ENCODE measurements at regions not wholly inside any gene's neighbourhood (a gene's known extent, or its start where the extent isn't known, plus 50 kb on each side); places are given as distances from the start of the nearest gene placed in this dataset.

DNA sequence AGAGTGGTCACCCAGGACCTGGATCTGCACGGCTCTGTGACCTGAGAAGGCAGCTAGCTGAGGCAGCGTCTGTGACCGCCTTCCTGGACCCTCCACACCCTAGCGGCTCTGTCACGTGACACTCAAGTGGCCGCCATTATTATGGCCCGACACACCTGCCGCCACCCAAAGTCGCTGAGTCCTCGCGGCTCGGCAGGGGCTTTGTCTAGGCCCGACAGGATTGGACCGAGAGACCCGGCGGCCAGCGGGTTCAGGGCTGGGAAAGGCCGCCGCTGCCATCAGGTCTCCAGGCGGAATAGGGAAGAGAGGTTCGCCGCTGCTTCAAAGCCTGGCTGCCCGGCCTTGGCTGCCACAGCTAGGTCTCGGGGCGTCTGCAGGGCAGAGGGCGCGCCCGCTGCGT, 1162.5 kb upstream of the LRRTM1 start:
- H3K36me3 ChIP-seq (ENCODE audit: control insufficient read depth in 2 of 2, insufficient read depth in 2 of 2, low read length in 1 of 2): no peaks in the 10 kb centered on the region
- peaks cover 4 to 6% of the 10 kb centered on the region in 2 donors for H3K9me3 ChIP-seq (ENCODE audit: control insufficient read depth in 2 of 2, insufficient read depth in 1 of 2, low read depth in 1 of 2, low read length in 1 of 2)
- no peak overlapping the region for H3K27ac ChIP-seq (ENCODE audit: low read depth in 2 of 2, low read length in 1 of 2)
- no peaks in the 10 kb centered on the region for H3K27me3 ChIP-seq (ENCODE audit: control insufficient read depth in 1 of 2, insufficient read depth in 2 of 2, low read length in 2 of 2)
- H3K4me3 ChIP-seq (ENCODE audit: low read depth in 1 of 2, low read length in 2 of 2): no peak overlapping the region
- WGBS, 2 donors: 94 to 96% methylated on average over 27 to 29 of the region's 29 CpGs
- no peaks in the 10 kb centered on the region for H3K4me1 ChIP-seq (ENCODE audit: control insufficient read depth in 2 of 2, insufficient read depth in 2 of 2, low read length in 1 of 2)

- WGBS, 2 donors: 69 to 77% methylated on average over 2 of the region's 2 CpGs
- no peak overlapping the region for H3K27ac ChIP-seq (ENCODE audit: low read depth in 2 of 2, low read length in 1 of 2)
These were observed 1157.9 kb upstream of the LRRTM1 start for GRCh38 chr2:81462420-81462819.

GRCh38 chr2:81445176-81445575, 1140.6 kb upstream of the LRRTM1 start:
- WGBS, 2 donors: 32 to 48% methylated on average over 1 of the region's 1 CpG
- Histone ChIP-seq H3K4me1 (ENCODE audit: control insufficient read depth in 2 of 2, insufficient read depth in 2 of 2, low read length in 1 of 2) (no peaks in the 10 kb centered on the region), H3K9me3 (ENCODE audit: control insufficient read depth in 2 of 2, insufficient read depth in 1 of 2, low read depth in 1 of 2, low read length in 1 of 2) (no peaks in the 10 kb centered on the region), H3K27me3 (ENCODE audit: control insufficient read depth in 1 of 2, insufficient read depth in 2 of 2, low read length in 2 of 2) (no peaks in the 10 kb centered on the region), H3K4me3 (ENCODE audit: low read depth in 1 of 2, low read length in 2 of 2) (no peak overlapping the region), H3K36me3 (ENCODE audit: control insufficient read depth in 2 of 2, insufficient read depth in 2 of 2, low read length in 1 of 2) (no peaks in the 10 kb centered on the region), H3K27ac (ENCODE audit: low read depth in 2 of 2, low read length in 1 of 2) (no peak overlapping the region)

More at GRCh38 chr2:81462420-81462819, 1157.9 kb upstream of the LRRTM1 start:
- Histone ChIP-seq H3K27me3 (ENCODE audit: control insufficient read depth in 1 of 2, insufficient read depth in 2 of 2, low read length in 2 of 2) (no peaks in the 10 kb centered on the region), H3K36me3 (ENCODE audit: control insufficient read depth in 2 of 2, insufficient read depth in 2 of 2, low read length in 1 of 2) (no peaks in the 10 kb centered on the region), H3K4me3 (ENCODE audit: low read depth in 1 of 2, low read length in 2 of 2) (no peak overlapping the region), H3K4me1 (ENCODE audit: control insufficient read depth in 2 of 2, insufficient read depth in 2 of 2, low read length in 1 of 2) (no peaks in the 10 kb centered on the region), H3K9me3 (ENCODE audit: control insufficient read depth in 2 of 2, insufficient read depth in 1 of 2, low read depth in 1 of 2, low read length in 1 of 2) (peaks cover 4 to 6% of the 10 kb centered on the region in 2 donors)

- WGBS, 2 donors: 84 to 89% methylated on average over 4 of the region's 4 CpGs
- Histone ChIP-seq H3K27me3 (ENCODE audit: control insufficient read depth in 1 of 2, insufficient read depth in 2 of 2, low read length in 2 of 2) (no peaks in the 10 kb centered on the region), H3K36me3 (ENCODE audit: control insufficient read depth in 2 of 2, insufficient read depth in 2 of 2, low read length in 1 of 2) (no peaks in the 10 kb centered on the region), H3K4me1 (ENCODE audit: control insufficient read depth in 2 of 2, insufficient read depth in 2 of 2, low read length in 1 of 2) (no peaks in the 10 kb centered on the region), H3K4me3 (ENCODE audit: low read depth in 1 of 2, low read length in 2 of 2) (no peak overlapping the region), H3K27ac (ENCODE audit: low read depth in 2 of 2, low read length in 1 of 2) (no peak overlapping the region), H3K9me3 (ENCODE audit: control insufficient read depth in 2 of 2, insufficient read depth in 1 of 2, low read depth in 1 of 2, low read length in 1 of 2) (no peaks in the 10 kb centered on the region)
These were observed 1133.0 kb upstream of the LRRTM1 start for GRCh38 chr2:81437456-81438000.

DNA sequence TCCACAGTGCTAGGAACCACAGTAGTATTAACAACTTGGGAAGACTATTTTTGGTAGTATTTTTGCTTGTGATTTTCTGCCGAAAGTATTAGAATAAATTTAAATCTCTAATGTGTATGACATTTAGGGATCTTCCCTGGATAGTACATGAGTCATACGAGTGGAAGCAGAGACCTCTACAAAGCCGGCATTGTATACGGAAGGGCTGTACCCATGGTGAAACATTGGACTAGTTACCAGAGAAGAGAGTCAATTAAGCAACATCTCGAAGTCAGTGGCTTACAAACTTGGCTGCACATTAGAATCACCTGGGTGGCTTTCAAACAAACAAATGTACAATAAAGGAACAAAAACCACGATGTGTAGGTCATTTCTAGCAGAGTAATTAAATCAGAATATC, 1131.7 kb upstream of the LRRTM1 start:
- Histone ChIP-seq H3K4me1 (ENCODE audit: control insufficient read depth in 2 of 2, insufficient read depth in 2 of 2, low read length in 1 of 2) (no peaks in the 10 kb centered on the region), H3K27me3 (ENCODE audit: control insufficient read depth in 1 of 2, insufficient read depth in 2 of 2, low read length in 2 of 2) (no peaks in the 10 kb centered on the region), H3K36me3 (ENCODE audit: control insufficient read depth in 2 of 2, insufficient read depth in 2 of 2, low read length in 1 of 2) (no peaks in the 10 kb centered on the region), H3K9me3 (ENCODE audit: control insufficient read depth in 2 of 2, insufficient read depth in 1 of 2, low read depth in 1 of 2, low read length in 1 of 2) (no peaks in the 10 kb centered on the region), H3K4me3 (ENCODE audit: low read depth in 1 of 2, low read length in 2 of 2) (no peak overlapping the region), H3K27ac (ENCODE audit: low read depth in 2 of 2, low read length in 1 of 2) (no peak overlapping the region)
- WGBS, 2 donors: 66 to 69% methylated on average over 6 of the region's 6 CpGs

DNA sequence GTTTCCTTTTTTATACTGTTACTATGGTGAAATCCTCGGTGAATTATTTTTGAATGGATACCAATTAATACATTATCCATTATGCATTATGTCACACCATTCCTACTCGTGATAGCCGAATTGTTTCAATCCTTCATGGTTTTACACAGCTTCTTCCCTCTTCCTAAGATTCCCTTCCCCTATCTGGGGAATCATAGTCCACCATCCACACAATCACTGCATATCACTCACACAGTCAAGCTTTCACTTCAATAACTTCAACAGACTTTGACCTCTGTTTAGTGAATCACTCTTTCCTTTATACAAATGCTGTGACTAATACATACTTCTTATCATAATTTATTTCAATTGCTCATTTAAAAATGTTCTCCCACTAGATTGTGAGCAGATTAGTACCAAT, 1108.1 kb upstream of the LRRTM1 start:
- no peak overlapping the region for H3K27ac ChIP-seq (ENCODE audit: low read depth in 2 of 2, low read length in 1 of 2)
- no peaks in the 10 kb centered on the region for H3K27me3 ChIP-seq (ENCODE audit: control insufficient read depth in 1 of 2, insufficient read depth in 2 of 2, low read length in 2 of 2)
- no peaks in the 10 kb centered on the region for H3K9me3 ChIP-seq (ENCODE audit: control insufficient read depth in 2 of 2, insufficient read depth in 1 of 2, low read depth in 1 of 2, low read length in 1 of 2)
- no peaks in the 10 kb centered on the region for H3K36me3 ChIP-seq (ENCODE audit: control insufficient read depth in 2 of 2, insufficient read depth in 2 of 2, low read length in 1 of 2)
- no peak overlapping the region for H3K4me3 ChIP-seq (ENCODE audit: low read depth in 1 of 2, low read length in 2 of 2)
- WGBS, 2 donors: 65 to 86% methylated on average over 3 of the region's 3 CpGs
- H3K4me1 ChIP-seq (ENCODE audit: control insufficient read depth in 2 of 2, insufficient read depth in 2 of 2, low read length in 1 of 2): no peaks in the 10 kb centered on the region

- Histone ChIP-seq H3K36me3 (ENCODE audit: control insufficient read depth in 2 of 2, insufficient read depth in 2 of 2, low read length in 1 of 2) (no peaks in the 10 kb centered on the region), H3K27ac (ENCODE audit: low read depth in 2 of 2, low read length in 1 of 2) (no peak overlapping the region), H3K4me3 (ENCODE audit: low read depth in 1 of 2, low read length in 2 of 2) (no peak overlapping the region), H3K9me3 (ENCODE audit: control insufficient read depth in 2 of 2, insufficient read depth in 1 of 2, low read depth in 1 of 2, low read length in 1 of 2) (no peaks in the 10 kb centered on the region), H3K4me1 (ENCODE audit: control insufficient read depth in 2 of 2, insufficient read depth in 2 of 2, low read length in 1 of 2) (no peaks in the 10 kb centered on the region), H3K27me3 (ENCODE audit: control insufficient read depth in 1 of 2, insufficient read depth in 2 of 2, low read length in 2 of 2) (no peaks in the 10 kb centered on the region)
- WGBS, 2 donors: 86 to 94% methylated on average over 2 of the region's 2 CpGs
These were observed 1099.0 kb upstream of the LRRTM1 start for GRCh38 chr2:81403508-81403907.

- Histone ChIP-seq H3K9me3 (ENCODE audit: control insufficient read depth in 2 of 2, insufficient read depth in 1 of 2, low read depth in 1 of 2, low read length in 1 of 2) (peaks cover 0 to 2% of the 10 kb centered on the region in 2 donors), H3K27me3 (ENCODE audit: control insufficient read depth in 1 of 2, insufficient read depth in 2 of 2, low read length in 2 of 2) (no peaks in the 10 kb centered on the region), H3K27ac (ENCODE audit: low read depth in 2 of 2, low read length in 1 of 2) (no peak overlapping the region), H3K4me1 (ENCODE audit: control insufficient read depth in 2 of 2, insufficient read depth in 2 of 2, low read length in 1 of 2) (no peaks in the 10 kb centered on the region), H3K4me3 (ENCODE audit: low read depth in 1 of 2, low read length in 2 of 2) (no peak overlapping the region), H3K36me3 (ENCODE audit: control insufficient read depth in 2 of 2, insufficient read depth in 2 of 2, low read length in 1 of 2) (no peaks in the 10 kb centered on the region)
- 86 to 94% methylated on average over 4 of the region's 4 CpGs for WGBS, 2 donors
These were observed 1092.0 kb upstream of the LRRTM1 start for GRCh38 chr2:81396417-81397019.

- no peaks in the 10 kb centered on the region for H3K36me3 ChIP-seq (ENCODE audit: control insufficient read depth in 2 of 2, insufficient read depth in 2 of 2, low read length in 1 of 2)
- peaks cover 2 to 4% of the 10 kb centered on the region in 2 donors for H3K9me3 ChIP-seq (ENCODE audit: control insufficient read depth in 2 of 2, insufficient read depth in 1 of 2, low read depth in 1 of 2, low read length in 1 of 2)
- H3K27me3 ChIP-seq (ENCODE audit: control insufficient read depth in 1 of 2, insufficient read depth in 2 of 2, low read length in 2 of 2): no peaks in the 10 kb centered on the region
- 51 to 52% methylated on average over 2 of the region's 2 CpGs for WGBS, 2 donors
- no peak overlapping the region for H3K27ac ChIP-seq (ENCODE audit: low read depth in 2 of 2, low read length in 1 of 2)
- H3K4me1 ChIP-seq (ENCODE audit: control insufficient read depth in 2 of 2, insufficient read depth in 2 of 2, low read length in 1 of 2): no peaks in the 10 kb centered on the region
- no peak overlapping the region for H3K4me3 ChIP-seq (ENCODE audit: low read depth in 1 of 2, low read length in 2 of 2)
These were observed 1091.2 kb upstream of the LRRTM1 start for GRCh38 chr2:81395746-81396145.

GRCh38 chr2:81389203-81389602, 1084.7 kb upstream of the LRRTM1 start:
- Histone ChIP-seq H3K9me3 (ENCODE audit: control insufficient read depth in 2 of 2, insufficient read depth in 1 of 2, low read depth in 1 of 2, low read length in 1 of 2) (peaks cover 0 to 5% of the 10 kb centered on the region in 2 donors), H3K27me3 (ENCODE audit: control insufficient read depth in 1 of 2, insufficient read depth in 2 of 2, low read length in 2 of 2) (no peaks in the 10 kb centered on the region), H3K27ac (ENCODE audit: low read depth in 2 of 2, low read length in 1 of 2) (no peak overlapping the region), H3K4me1 (ENCODE audit: control insufficient read depth in 2 of 2, insufficient read depth in 2 of 2, low read length in 1 of 2) (no peaks in the 10 kb centered on the region), H3K36me3 (ENCODE audit: control insufficient read depth in 2 of 2, insufficient read depth in 2 of 2, low read length in 1 of 2) (no peaks in the 10 kb centered on the region), H3K4me3 (ENCODE audit: low read depth in 1 of 2, low read length in 2 of 2) (no peak overlapping the region)
- WGBS, 2 donors: 72 to 78% methylated on average over 3 of the region's 3 CpGs

Data from esophagus (tissue), 2 donors.